ENCODE measurements at regions not wholly inside any gene's neighbourhood (a gene's known extent, or its start where the extent isn't known, plus 50 kb on each side); places are given as distances from the start of the nearest gene placed in this dataset.
"Not testable (repeated sequence)": the region's sequence is repeated elsewhere in the genome, so short reads cannot be mapped to it uniquely, and the experiment has no call there.

DNA sequence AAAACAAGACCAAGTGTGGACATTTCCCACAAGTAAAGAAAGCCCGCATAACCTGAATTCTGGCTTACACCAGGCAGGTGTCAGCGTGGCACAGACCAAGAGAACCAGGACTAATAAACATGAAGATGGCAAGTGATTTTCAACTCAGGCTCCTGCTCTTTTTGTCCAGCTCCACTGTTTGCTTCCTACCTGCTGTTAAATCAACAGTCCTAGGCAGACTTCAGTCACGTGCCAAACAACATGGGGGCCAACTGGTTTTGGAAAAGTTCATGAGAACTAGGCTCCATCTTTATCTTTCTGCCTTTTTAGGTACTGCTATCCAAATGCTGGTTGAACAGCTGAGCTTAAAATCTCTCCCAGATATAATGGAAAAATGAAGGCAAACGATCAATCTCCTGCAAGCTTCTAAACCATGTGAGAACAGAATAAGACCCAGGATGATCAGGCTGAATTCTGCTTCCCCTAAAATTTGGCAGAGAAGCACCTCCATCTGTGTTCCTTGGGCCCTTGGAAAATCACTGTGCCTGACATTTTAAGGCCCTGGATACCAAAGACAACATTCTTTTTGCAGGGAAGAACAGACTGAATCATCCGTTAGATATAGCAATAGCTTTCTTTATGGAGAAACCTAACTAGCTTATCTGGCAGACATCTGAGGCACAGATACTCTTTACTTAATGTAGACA lies 215.6 kb upstream of the USP15 start:
- TF ChIP-seq EZH2phosphoT487 (IDR thresholded peaks at IDR 0.05; ENCODE audit: insufficient read depth, low read depth) (no peak), EZH2 (IDR thresholded peaks at IDR 0.05; ENCODE audit: insufficient read depth, poor library complexity, severe bottlenecking) (no peak)
- DNase-seq = no peak
- H3K27me3 ChIP-seq (replicated peaks; ENCODE audit: insufficient read depth) = no peaks in the 10 kb centered on the region
- no peak overlapping the region for H3K4me2 ChIP-seq (ENCODE audit: unreplicated experiment)
- H3F3A ChIP-seq (ENCODE audit: insufficient read depth) = no peaks in the 10 kb centered on the region
- H4K20me1 ChIP-seq (ENCODE audit: insufficient read depth) = no peaks in the 10 kb centered on the region
- no peaks in the 10 kb centered on the region for H3K4me1 ChIP-seq (ENCODE audit: insufficient read depth)
- H2AFZ ChIP-seq = no peak overlapping the region
- no peaks in the 10 kb centered on the region for H3K79me2 ChIP-seq (ENCODE audit: insufficient read depth)
- H3K27ac ChIP-seq = no peak overlapping the region
- no peaks in the 10 kb centered on the region for H3K36me3 ChIP-seq (ENCODE audit: low read depth)
- H3K9me2 ChIP-seq (ENCODE audit: insufficient read depth) = no peaks in the 10 kb centered on the region
- WGBS, 2 experiments (ENCODE audit: low coverage in 1 of 2, low lambda C conversion rate in 2 of 2, missing lambda C conversion rate in 2 of 2) = 49 to 52% methylated on average over 5 of the region's 5 CpGs
- in situ Hi-C loops (cut with MboI) = no loop called here
- no peaks in the 10 kb centered on the region for H3K9me3 ChIP-seq (ENCODE audit: low read depth)
- no peak overlapping the region for H3K4me3 ChIP-seq
- H3K9ac ChIP-seq = no peak overlapping the region

- H3K4me2 ChIP-seq (ENCODE audit: unreplicated experiment) = no peak overlapping the region
- no peak overlapping the region for H2AFZ ChIP-seq
- H3K27me3 ChIP-seq (replicated peaks; ENCODE audit: insufficient read depth) = no peaks in the 10 kb centered on the region
- no peaks in the 10 kb centered on the region for H3K36me3 ChIP-seq (ENCODE audit: low read depth)
- TF ChIP-seq EZH2phosphoT487 (IDR thresholded peaks at IDR 0.05; ENCODE audit: insufficient read depth, low read depth) = no peak
- TF ChIP-seq EZH2 (IDR thresholded peaks at IDR 0.05; ENCODE audit: insufficient read depth, poor library complexity, severe bottlenecking) = no peak
- H3K4me3 ChIP-seq = no peak overlapping the region
- in situ Hi-C loops (cut with MboI) = no loop called here
- no peaks in the 10 kb centered on the region for H3F3A ChIP-seq (ENCODE audit: insufficient read depth)
- no peak for DNase-seq
- no peak overlapping the region for H3K27ac ChIP-seq
- H3K9me3 ChIP-seq (ENCODE audit: low read depth) = no peaks in the 10 kb centered on the region
- H3K9me2 ChIP-seq (ENCODE audit: insufficient read depth) = no peaks in the 10 kb centered on the region
- 21 to 22% methylated on average over 2 of the region's 2 CpGs for WGBS, 2 experiments (ENCODE audit: low coverage in 1 of 2, low lambda C conversion rate in 2 of 2, missing lambda C conversion rate in 2 of 2)
- H4K20me1 ChIP-seq (ENCODE audit: insufficient read depth) = no peaks in the 10 kb centered on the region
- H3K9ac ChIP-seq = no peak overlapping the region
- no peaks in the 10 kb centered on the region for H3K79me2 ChIP-seq (ENCODE audit: insufficient read depth)
- no peaks in the 10 kb centered on the region for H3K4me1 ChIP-seq (ENCODE audit: insufficient read depth)
These were observed 215.0 kb upstream of the USP15 start for GRCh38 chr12:62045211-62045610.

GRCh38 chr12:62050785-62051184 lies 209.4 kb upstream of the USP15 start:
- WGBS, 2 experiments (ENCODE audit: low coverage in 1 of 2, low lambda C conversion rate in 2 of 2, missing lambda C conversion rate in 2 of 2) = 63 to 84% methylated on average over 2 of the region's 2 CpGs
- no peaks in the 10 kb centered on the region for H3K9me3 ChIP-seq (ENCODE audit: low read depth)
- no peaks in the 10 kb centered on the region for H4K20me1 ChIP-seq (ENCODE audit: insufficient read depth)
- no peak overlapping the region for H3K9ac ChIP-seq
- no peaks in the 10 kb centered on the region for H3K4me1 ChIP-seq (ENCODE audit: insufficient read depth)
- no peak for TF ChIP-seq EZH2phosphoT487 (IDR thresholded peaks at IDR 0.05; ENCODE audit: insufficient read depth, low read depth)
- no peak for TF ChIP-seq EZH2 (IDR thresholded peaks at IDR 0.05; ENCODE audit: insufficient read depth, poor library complexity, severe bottlenecking)
- in situ Hi-C loops (cut with MboI) = no loop called here
- H3K36me3 ChIP-seq (ENCODE audit: low read depth) = no peaks in the 10 kb centered on the region
- H3K4me3 ChIP-seq = no peak overlapping the region
- H3F3A ChIP-seq (ENCODE audit: insufficient read depth) = no peaks in the 10 kb centered on the region
- no peak overlapping the region for H2AFZ ChIP-seq
- H3K27ac ChIP-seq = no peak overlapping the region
- no peaks in the 10 kb centered on the region for H3K9me2 ChIP-seq (ENCODE audit: insufficient read depth)
- H3K79me2 ChIP-seq (ENCODE audit: insufficient read depth) = no peaks in the 10 kb centered on the region
- H3K4me2 ChIP-seq (ENCODE audit: unreplicated experiment) = no peak overlapping the region
- DNase-seq = no peak
- H3K27me3 ChIP-seq (replicated peaks; ENCODE audit: insufficient read depth) = no peaks in the 10 kb centered on the region

DNA sequence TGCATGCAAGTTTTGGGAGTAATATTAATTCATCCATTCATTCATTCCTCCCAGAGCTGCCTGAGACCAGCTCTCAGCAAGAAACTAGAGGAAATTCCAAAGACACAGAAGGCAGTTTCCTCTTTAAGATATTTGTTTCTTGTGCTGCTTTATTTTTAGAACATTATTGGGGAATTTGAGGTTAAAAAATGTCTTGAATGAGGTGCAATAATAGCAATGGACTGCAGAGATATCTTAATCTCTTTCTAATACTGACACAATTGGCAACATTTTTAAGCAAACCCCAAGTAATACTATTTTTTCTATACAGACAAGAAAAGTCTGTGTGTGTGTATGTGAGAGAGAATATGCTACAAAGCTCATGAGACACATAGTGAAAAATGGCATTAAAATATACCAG lies 190.2 kb upstream of the USP15 start:
- no peak for TF ChIP-seq EZH2 (IDR thresholded peaks at IDR 0.05; ENCODE audit: insufficient read depth, poor library complexity, severe bottlenecking)
- TF ChIP-seq EZH2phosphoT487 (IDR thresholded peaks at IDR 0.05; ENCODE audit: insufficient read depth, low read depth) = no peak
- DNase-seq = no peak

GRCh38 chr12:62073236-62073635 lies 187.0 kb upstream of the USP15 start:
- H3K9me2 ChIP-seq (ENCODE audit: insufficient read depth); H3K9me3 ChIP-seq (ENCODE audit: low read depth); H3K9ac ChIP-seq; H3K4me3 ChIP-seq; H3K36me3 ChIP-seq (ENCODE audit: low read depth); H3K79me2 ChIP-seq (ENCODE audit: insufficient read depth); H2AFZ ChIP-seq; H3F3A ChIP-seq (ENCODE audit: insufficient read depth); H4K20me1 ChIP-seq (ENCODE audit: insufficient read depth); H3K4me1 ChIP-seq (ENCODE audit: insufficient read depth); DNase-seq; H3K27ac ChIP-seq; H3K4me2 ChIP-seq (ENCODE audit: unreplicated experiment); H3K27me3 ChIP-seq (replicated peaks; ENCODE audit: insufficient read depth); in situ Hi-C loops (cut with MboI): not testable (repeated sequence)

More for the DNA sequence above, 190.2 kb upstream of the USP15 start:
- Histone ChIP-seq H3K9ac (no peak overlapping the region), H3K27me3 (replicated peaks; ENCODE audit: insufficient read depth) (no peaks in the 10 kb centered on the region), H3K27ac (no peak overlapping the region), H3K9me3 (ENCODE audit: low read depth) (no peaks in the 10 kb centered on the region), H4K20me1 (ENCODE audit: insufficient read depth) (no peaks in the 10 kb centered on the region), H3K4me1 (ENCODE audit: insufficient read depth) (no peaks in the 10 kb centered on the region), H3K79me2 (ENCODE audit: insufficient read depth) (no peaks in the 10 kb centered on the region), H2AFZ (no peak overlapping the region), H3K4me2 (ENCODE audit: unreplicated experiment) (no peak overlapping the region), H3K36me3 (ENCODE audit: low read depth) (no peaks in the 10 kb centered on the region), H3F3A (ENCODE audit: insufficient read depth) (no peaks in the 10 kb centered on the region), H3K4me3 (no peak overlapping the region), H3K9me2 (ENCODE audit: insufficient read depth) (no peaks in the 10 kb centered on the region)
- in situ Hi-C loops (cut with MboI) = no loop called here
